NAMALWA (cell line): ENCODE measurements at regions not wholly inside any gene's neighbourhood (a gene's known extent, or its start where the extent isn't known, plus 50 kb on each side); places are given as distances from the start of the nearest gene placed in this dataset.

ENCODE experiments used
- DNase-seq: peaks from one replicate; pipeline ENCODE4 v3.0.0-alpha.2; 2015; ENCODE audit warnings: low spot score

- DNase-seq: no peak
Measured at GRCh38 chr14:41404126-41404525, 202.6 kb upstream of the LRFN5 start.

GRCh38 chr14:41403360-41403759, 203.3 kb upstream of the LRFN5 start:
- no peak for DNase-seq

DNA sequence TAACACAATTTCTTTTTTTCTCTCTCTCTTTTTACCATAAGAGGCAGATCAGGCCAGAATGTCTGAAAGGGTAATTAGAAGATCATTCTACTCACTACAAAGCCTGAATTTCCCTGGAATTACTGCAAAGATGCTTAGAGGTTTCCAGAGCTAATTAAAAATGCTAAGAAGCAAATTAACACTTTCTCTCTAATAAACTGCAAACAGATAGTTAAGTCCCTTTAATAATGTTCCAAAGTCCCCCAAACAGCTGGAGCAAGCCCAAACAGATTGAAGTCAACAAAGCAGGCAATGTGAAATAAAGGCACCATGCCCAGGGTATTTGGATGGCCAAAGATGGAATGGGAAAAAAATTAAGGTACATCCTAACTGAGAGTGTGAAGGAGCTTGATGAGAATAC, 208.8 kb upstream of the LRFN5 start:
- no peak for DNase-seq

- no peak for DNase-seq
Measured at GRCh38 chr14:41393512-41393911, 213.2 kb upstream of the LRFN5 start.

DNA sequence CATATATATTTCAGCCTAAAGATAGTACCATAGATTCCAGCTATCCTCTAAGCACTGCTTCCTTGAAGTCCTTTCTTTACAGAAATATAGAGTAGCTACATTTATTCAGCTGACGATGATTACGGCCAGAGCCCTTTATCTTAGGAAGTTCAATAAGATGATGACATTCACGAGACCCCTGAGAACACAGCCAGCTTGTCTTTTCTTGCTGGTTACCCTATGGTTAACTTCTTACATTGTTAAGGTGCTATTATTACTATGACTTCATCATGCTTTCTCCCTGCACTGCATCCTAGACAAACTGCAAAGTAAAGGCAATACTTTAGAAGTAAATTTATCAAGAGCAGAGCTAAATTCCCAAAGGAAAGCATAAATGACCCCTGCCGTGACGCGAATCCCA, 214.4 kb upstream of the LRFN5 start:
- no peak for DNase-seq

DNA sequence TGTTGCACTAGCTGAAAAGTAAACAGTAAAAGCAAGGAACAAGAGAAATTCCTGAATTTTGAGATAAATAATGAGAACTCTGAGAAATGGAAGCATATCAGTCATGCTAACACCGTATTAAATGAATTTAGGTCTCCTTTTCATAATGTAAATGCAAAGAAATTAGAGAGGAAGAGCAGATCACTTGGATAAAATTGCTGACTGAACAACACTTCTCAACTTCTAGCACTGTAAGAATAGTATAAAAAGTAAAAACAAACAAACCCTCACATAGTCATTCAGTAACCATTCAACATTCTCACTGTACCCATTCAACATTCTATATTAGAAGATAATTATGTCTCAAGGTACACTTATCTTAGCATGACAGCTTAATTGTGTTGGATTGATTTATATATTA, 217.3 kb upstream of the LRFN5 start:
- no peak for DNase-seq

DNA sequence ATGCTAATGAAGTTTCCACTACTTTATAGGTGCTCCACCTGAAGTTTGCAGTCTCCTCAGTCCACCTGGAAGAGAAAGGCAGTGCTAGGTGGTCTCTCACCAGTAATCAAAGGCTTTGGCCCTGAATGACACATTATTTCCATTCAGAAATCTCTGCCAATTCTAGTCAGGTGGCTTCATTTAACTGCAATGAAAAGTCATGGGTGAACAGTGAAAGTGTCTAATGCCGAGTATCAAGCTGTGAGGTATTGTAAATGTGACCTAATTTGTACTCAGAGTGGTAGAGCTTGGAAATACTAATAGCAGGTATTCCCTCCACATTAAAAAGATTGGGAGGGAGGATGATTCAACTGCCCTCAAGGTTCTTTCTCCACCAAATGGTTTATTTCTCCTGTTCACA, 220.9 kb upstream of the LRFN5 start:
- DNase-seq: no peak

DNA sequence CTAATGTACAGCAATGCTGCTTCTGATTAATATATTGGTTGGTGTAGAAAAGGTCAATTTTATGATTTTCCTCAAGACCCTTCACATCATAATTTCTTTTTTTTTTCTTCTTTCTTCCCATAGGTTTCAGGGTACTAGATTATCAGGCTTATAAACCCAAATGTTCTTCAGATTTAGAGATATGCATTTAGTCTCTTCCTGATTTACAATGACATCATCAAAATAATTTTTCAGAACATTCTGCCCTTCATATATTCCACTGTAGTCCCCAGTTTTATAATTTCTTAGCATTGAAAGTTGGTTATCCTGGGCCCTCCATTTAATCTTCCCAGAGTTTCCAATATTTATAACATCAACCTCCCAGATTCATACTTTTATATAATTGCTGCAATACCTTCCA, 226.7 kb upstream of the LRFN5 start:
- no peak for DNase-seq

GRCh38 chr14:41378526-41378925, 228.2 kb upstream of the LRFN5 start:
- no peak for DNase-seq

DNA sequence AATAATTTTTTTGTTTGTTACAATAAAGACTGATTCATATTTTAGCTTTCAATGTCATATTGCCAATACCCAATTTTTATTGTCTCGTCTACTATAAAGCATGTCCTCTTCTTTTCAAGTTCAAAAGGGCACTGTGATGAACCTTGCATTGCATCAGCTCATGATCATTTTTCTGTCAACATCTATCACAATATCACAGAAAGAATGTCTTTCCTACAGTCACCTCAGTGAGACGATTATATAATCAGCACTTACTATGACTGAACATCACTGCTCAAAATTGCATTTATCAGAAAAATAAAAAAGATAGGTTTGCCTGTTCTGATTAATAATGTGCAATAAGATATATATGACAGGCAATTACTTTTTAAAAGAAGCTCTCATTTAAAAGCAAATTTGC, 228.7 kb upstream of the LRFN5 start:
- no peak for DNase-seq

DNA sequence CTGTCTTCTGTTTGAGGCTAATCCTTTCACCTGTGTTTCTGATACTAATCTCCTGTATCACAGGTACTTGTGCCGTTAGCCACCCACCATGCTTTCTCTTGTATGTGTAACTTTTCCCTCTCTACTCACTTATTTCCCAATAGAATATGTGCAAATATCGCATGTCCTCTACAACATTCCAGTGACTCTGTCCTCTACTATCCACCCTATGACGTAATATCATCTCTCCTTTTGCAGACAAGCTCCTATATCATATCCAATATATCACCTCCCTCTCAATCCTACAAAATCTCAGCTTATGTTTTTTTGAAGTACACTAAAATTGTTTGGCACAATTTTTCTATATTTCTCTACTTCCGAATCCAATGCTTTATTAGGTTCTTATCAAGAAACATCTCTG, 232.6 kb upstream of the LRFN5 start:
- DNase-seq: no peak

DNA sequence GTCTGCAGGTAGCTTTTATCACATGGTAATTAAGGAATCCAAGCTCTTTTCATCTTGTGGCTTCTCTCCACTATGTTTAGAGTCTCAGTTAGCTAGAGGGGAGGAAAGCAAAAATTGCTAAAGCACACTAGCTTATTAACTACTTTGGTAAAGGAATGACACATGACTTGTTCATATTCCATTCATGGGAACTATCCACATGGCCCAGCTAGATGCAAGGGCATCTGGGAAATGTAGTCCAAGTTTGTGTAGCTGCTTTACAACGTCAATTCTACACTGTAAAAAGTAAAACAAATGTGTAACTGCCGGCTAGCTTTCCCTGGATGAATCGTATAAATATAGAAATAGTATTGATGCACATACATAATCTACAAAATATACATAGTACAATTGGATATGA, 244.5 kb upstream of the LRFN5 start:
- no peak for DNase-seq

DNA sequence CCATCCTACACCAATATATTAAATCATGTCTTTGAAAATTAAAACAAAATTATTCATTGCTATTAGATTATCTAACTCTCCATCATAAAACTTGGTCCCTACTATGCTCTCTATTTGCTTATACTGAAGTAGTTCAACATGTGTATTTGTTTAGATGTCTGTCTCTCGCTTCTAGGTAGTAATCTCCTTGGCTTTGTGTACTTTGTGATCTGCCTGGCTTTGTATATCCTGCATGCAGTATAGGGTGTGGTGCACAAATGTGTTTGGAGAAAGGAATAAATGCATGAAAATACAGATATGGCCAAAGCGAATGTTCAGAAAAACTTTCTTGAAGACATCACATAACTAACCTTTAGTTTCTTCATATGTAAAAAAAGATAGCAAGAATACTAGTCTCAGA, 246.6 kb upstream of the LRFN5 start:
- no peak for DNase-seq

- no peak for DNase-seq
Measured at GRCh38 chr14:41355866-41356265, 250.8 kb upstream of the LRFN5 start.

- DNase-seq: no peak
Measured at GRCh38 chr14:41350476-41350875, 256.2 kb upstream of the LRFN5 start.

DNA sequence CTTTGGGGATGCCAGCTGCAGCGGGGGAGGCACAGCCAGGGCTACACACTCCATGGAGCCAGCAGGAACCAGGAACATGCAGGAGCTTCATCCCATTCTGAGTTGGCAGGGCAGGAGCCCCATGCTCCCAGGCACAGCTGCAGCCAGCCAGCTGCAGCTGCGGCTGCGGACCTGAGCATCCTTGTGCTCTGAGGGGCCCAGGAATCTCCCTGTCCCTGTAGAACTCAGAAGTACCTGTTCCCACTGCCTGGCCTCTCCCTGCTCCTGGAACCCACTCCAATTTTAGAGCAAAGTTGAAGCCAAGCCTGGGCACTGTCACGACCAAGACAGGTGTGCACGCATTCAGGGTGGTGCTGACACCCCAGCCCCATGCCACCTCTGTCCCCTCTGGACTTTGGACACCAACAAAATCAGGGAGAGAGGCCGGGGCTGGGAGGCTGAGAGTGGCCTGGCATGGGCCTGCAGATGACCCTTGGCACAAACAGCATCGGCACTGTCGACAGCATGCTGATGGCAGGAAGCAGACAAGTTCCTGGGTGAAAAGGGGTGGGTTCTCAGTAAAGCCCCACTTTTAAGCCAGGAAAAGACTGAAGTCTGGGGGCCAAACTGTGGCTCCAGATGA, 257.3 kb upstream of the LRFN5 start:
- DNase-seq: no peak

DNA sequence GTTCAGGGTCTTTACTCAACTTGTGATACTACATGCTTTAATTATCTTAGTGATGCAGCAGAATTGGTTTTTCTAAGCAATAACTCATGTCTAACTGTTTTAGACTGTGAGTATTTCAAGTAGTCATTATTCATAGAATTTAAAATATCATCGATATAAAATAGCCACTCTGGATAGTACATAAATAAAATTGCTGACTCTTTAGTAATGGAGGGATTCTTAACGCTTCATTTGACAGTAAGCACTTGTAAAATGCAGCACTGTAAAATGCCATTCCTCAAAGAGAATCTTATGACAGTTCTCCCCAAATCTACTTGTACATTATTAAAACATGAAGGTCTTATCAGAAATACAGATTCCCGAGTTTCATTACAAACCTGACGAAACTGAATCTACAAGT, 262.8 kb upstream of the LRFN5 start:
- no peak for DNase-seq

- no peak for DNase-seq
Measured at GRCh38 chr14:41313196-41313595, 293.5 kb upstream of the LRFN5 start.

- no peak for DNase-seq
Measured at GRCh38 chr14:41303506-41303905, 303.2 kb upstream of the LRFN5 start.

DNA sequence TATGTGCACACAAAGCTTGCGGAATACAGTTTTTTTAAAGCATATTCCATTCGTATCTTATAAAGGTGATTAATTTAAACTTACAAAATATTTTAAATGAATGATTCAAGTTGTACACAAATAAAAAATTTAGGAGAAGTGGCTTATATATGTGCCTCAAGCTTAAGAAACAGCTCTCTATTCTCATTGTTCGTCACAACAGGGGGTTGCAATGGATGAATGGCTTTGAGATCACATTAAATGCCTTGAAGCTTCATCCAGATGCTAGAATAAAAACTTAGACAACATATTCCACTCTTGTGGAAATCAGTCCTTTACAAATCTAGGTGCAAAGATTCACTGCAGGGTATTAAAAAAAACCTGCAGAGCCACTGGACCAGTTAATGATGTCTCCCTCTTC, 303.9 kb upstream of the LRFN5 start:
- no peak for DNase-seq

GRCh38 chr14:41299924-41300323, 306.8 kb upstream of the LRFN5 start:
- no peak for DNase-seq

DNA sequence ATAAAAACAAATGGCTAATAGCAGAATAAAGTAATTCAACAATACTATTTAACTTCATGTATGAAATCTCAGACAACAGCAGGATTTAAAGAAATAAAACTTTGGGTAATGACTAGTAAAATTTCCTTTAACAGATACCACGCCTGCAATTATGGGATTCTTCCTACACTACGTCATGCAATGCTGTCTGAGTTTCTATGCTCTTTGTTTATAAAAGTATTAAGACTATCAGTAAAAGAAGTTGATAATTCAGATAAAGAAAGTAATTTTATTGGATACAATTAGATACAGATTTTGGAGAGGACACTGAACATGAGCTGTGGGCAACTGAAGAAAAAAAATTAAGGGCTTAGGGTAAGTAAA, 308.4 kb upstream of the LRFN5 start:
- no peak for DNase-seq

DNA sequence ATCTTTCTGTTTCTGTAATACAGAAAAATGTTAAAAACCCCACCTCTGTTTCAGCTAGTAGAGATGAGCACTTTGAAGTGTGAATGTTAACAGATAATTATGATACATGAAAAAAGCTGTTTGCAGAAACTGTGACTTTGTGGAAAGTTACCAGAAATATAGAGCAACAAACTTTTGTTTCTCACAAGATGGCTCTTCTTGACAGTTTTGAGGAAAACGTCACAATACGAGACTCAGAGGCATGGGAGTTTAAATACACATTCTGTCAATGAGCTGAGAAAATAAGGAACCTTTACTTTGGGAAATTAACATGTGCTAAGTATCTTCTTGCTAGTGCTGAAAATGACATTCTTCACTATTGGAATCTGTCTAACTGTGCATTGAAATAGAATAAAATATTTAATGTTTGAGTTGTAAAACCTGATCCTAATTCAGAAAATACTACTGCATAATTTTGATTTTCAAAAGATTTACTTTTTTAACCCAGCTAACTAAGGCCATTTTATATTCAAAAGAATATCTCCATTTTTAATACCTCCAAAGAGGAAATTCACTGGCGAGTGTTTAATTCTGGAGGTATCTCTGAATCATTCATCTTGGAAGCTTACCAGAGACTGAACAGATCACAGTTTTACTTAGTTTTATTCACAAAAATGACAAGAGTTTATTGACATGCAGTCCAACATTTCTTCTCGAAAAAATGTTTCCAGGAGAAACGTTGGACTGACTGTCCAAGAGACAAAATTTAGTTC, 308.9 kb upstream of the LRFN5 start:
- no peak for DNase-seq

DNA sequence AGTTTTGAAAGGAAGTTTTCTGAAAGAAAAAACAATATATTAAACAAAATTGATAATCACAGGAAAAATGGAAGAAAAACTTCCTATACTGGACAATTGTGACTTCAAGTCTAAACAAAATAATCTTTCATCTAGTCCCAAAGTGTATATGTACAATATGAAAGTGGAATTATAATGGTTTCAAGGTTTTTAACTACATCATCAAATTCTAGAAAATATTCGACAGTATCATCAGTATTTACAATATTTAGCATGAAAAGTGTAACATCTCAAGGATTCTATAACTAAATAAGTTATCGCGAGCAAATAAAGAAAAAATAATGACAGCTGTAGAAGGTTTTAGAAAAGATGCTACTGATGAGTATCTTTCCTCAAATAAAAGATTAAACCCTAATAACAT, 310.9 kb upstream of the LRFN5 start:
- no peak for DNase-seq
